ENCODE measurements at regions not wholly inside any gene's neighbourhood (a gene's known extent, or its start where the extent isn't known, plus 50 kb on each side); places are given as distances from the start of the nearest gene placed in this dataset.

- TF ChIP-seq, protein P1, sequence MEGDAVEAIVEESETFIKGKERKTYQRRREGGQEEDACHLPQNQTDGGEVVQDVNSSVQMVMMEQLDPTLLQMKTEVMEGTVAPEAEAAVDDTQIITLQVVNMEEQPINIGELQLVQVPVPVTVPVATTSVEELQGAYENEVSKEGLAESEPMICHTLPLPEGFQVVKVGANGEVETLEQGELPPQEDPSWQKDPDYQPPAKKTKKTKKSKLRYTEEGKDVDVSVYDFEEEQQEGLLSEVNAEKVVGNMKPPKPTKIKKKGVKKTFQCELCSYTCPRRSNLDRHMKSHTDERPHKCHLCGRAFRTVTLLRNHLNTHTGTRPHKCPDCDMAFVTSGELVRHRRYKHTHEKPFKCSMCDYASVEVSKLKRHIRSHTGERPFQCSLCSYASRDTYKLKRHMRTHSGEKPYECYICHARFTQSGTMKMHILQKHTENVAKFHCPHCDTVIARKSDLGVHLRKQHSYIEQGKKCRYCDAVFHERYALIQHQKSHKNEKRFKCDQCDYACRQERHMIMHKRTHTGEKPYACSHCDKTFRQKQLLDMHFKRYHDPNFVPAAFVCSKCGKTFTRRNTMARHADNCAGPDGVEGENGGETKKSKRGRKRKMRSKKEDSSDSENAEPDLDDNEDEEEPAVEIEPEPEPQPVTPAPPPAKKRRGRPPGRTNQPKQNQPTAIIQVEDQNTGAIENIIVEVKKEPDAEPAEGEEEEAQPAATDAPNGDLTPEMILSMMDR (conservative IDR thresholded peaks at IDR 0.05; ENCODE audit: low read depth, low read length) = no peak
- no peak for TF ChIP-seq EZH2 (IDR thresholded peaks at IDR 0.05; ENCODE audit: borderline replicate concordance, low read depth, low read length, poor library complexity, severe bottlenecking)
Observed at GRCh38 chr20:48008850-48009515, 223.7 kb upstream of the SULF2 start.

Data from A673 (cell line).